ENCODE measurements at regions not wholly inside any gene's neighbourhood (a gene's known extent, or its start where the extent isn't known, plus 50 kb on each side); places are given as distances from the start of the nearest gene placed in this dataset.

DNA sequence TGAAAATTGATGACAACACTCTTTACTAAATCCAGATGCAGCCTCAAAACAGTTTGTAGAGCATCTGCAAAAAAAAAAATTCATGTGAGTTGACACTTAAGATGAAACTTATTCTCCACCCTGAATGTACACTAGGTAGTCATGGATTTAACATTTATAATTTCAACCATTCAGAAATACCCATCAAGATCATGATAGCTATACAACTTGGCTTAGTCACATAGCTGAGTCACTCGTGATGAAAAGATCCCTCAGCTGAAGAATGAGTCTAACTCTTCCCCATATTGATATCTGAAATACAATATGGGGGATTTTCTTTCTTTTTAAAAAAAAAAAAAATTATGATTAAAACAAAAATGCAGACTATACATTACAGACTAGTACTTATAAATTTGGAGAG lies 104.8 kb upstream of the PLEKHG7 start:
- DNase-seq (no peak), ATAC-seq (ENCODE audit: low FRiP score) (no peak)
- Histone ChIP-seq H3K27me3 (ENCODE audit: control insufficient read depth in 1 of 2, insufficient read depth in 2 of 2, low read length in 1 of 2) (no peaks in the 10 kb centered on the region), H3K4me3 (ENCODE audit: low read length in 2 of 2) (no peak overlapping the region), H3K4me1 (ENCODE audit: control insufficient read depth in 1 of 2, insufficient read depth in 2 of 2, low read length in 2 of 2) (no peaks in the 10 kb centered on the region), H3K9me3 (ENCODE audit: control insufficient read depth, low read length) (peaks cover 3% of the 10 kb centered on the region), H3K36me3 (ENCODE audit: control insufficient read depth in 1 of 2, insufficient read depth in 2 of 2, low read length in 1 of 2) (no peaks in the 10 kb centered on the region), H3K27ac (ENCODE audit: low read depth in 1 of 2, low read length in 2 of 2) (no peak overlapping the region)
- intact Hi-C loops (cut with DNase I) = loop anchor here in 1 of 2 donors (10.0 kb wide), 1 partner anchor 1033 kb away; no protein-coding TSS in a partner anchor
- 62 to 67% methylated on average over 1 of the region's 1 CpG for WGBS, 2 donors

DNA sequence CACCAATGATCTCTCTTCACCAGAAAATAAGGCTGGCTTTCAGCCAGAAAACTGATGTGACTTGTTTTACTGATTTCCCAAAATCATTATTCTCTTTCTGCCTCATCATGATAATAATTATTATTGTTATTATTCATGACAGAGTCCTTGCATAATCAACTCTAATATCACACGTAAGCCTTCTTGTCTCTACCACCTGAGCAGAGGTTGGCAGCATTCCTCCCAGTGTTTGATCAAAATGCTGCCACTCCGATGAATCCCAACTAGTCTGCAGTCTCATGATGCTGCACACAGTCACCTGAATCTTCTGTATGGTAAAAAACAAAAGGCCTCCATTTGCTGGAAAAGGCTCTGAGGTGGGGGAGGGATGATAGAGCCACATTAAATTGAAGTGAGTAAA lies 105.7 kb upstream of the PLEKHG7 start:
- intact Hi-C loops (cut with DNase I) = loop anchor here in 1 of 2 donors (10.0 kb wide), 1 partner anchor 1032 kb away; no protein-coding TSS in a partner anchor

DNA sequence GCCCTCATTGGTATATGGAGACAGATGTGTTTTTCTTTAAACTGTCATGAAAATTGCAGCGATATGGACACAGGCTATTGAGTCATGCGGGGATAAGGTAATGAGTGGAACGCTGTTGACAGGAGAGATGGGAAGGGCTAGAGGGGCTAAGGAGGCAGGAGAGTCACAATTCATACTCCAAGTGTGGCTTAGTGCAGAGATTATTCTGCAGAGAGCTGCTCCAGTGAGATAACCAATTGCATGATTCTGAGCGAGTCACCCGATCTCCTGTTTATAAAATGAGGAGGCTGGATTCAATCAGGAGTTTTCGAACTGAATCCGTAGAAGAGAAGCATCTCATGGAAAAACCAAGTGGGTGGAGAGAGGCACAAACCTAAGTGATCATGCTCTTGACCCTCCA lies 106.4 kb upstream of the PLEKHG7 start:
- H3K36me3 ChIP-seq (ENCODE audit: control insufficient read depth in 1 of 2, insufficient read depth in 2 of 2, low read length in 1 of 2) = no peaks in the 10 kb centered on the region
- H3K4me1 ChIP-seq (ENCODE audit: control insufficient read depth in 1 of 2, insufficient read depth in 2 of 2, low read length in 2 of 2) = no peaks in the 10 kb centered on the region
- ATAC-seq (ENCODE audit: low FRiP score) = no peak
- H3K9me3 ChIP-seq (ENCODE audit: control insufficient read depth, low read length) = peaks cover 3% of the 10 kb centered on the region
- H3K27ac ChIP-seq (ENCODE audit: low read depth in 1 of 2, low read length in 2 of 2) = no peak overlapping the region
- intact Hi-C loops (cut with DNase I) = loop anchor here in 1 of 2 donors (10.0 kb wide), 1 partner anchor 1032 kb away; no protein-coding TSS in a partner anchor
- DNase-seq = no peak
- H3K27me3 ChIP-seq (ENCODE audit: control insufficient read depth in 1 of 2, insufficient read depth in 2 of 2, low read length in 1 of 2) = no peaks in the 10 kb centered on the region
- 63 to 65% methylated on average over 7 of the region's 7 CpGs for WGBS, 2 donors
- H3K4me3 ChIP-seq (ENCODE audit: low read length in 2 of 2) = no peak overlapping the region

More for the DNA sequence above, 105.7 kb upstream of the PLEKHG7 start:
- H3K27ac ChIP-seq (ENCODE audit: low read depth in 1 of 2, low read length in 2 of 2) = no peak overlapping the region
- 93 to 96% methylated on average over 2 of the region's 2 CpGs for WGBS, 2 donors
- no peaks in the 10 kb centered on the region for H3K27me3 ChIP-seq (ENCODE audit: control insufficient read depth in 1 of 2, insufficient read depth in 2 of 2, low read length in 1 of 2)
- no peaks in the 10 kb centered on the region for H3K36me3 ChIP-seq (ENCODE audit: control insufficient read depth in 1 of 2, insufficient read depth in 2 of 2, low read length in 1 of 2)
- H3K9me3 ChIP-seq (ENCODE audit: control insufficient read depth, low read length) = peaks cover 3% of the 10 kb centered on the region
- ATAC-seq (ENCODE audit: low FRiP score) (no peak), DNase-seq (no peak)
- H3K4me3 ChIP-seq (ENCODE audit: low read length in 2 of 2) = no peak overlapping the region
- no peaks in the 10 kb centered on the region for H3K4me1 ChIP-seq (ENCODE audit: control insufficient read depth in 1 of 2, insufficient read depth in 2 of 2, low read length in 2 of 2)

DNA sequence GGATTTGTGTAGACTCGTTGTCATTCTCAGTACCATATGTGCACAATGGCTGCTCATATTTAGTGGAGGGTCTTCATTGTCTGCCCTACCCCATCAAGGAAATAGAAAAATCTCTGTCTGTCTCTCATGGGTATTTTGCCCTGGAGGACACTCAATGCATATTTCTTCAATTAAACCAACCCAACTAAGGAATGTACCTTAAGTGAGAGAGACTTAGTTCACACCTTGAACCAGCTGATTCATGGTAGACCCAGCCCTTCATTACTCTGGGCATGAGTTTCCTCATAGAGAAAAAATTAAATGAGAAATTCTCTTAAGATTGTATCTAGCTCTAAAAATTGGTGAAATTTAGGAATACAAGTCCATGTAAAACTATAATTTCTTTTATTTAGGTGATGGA lies 107.1 kb upstream of the PLEKHG7 start:
- intact Hi-C loops (cut with DNase I) = loop anchor here in 1 of 2 donors (10.0 kb wide), 1 partner anchor 1031 kb away; no protein-coding TSS in a partner anchor
- Histone ChIP-seq H3K27ac (ENCODE audit: low read depth in 1 of 2, low read length in 2 of 2) (no peak overlapping the region), H3K4me3 (ENCODE audit: low read length in 2 of 2) (no peak overlapping the region), H3K27me3 (ENCODE audit: control insufficient read depth in 1 of 2, insufficient read depth in 2 of 2, low read length in 1 of 2) (no peaks in the 10 kb centered on the region), H3K36me3 (ENCODE audit: control insufficient read depth in 1 of 2, insufficient read depth in 2 of 2, low read length in 1 of 2) (no peaks in the 10 kb centered on the region), H3K4me1 (ENCODE audit: control insufficient read depth in 1 of 2, insufficient read depth in 2 of 2, low read length in 2 of 2) (no peaks in the 10 kb centered on the region), H3K9me3 (ENCODE audit: control insufficient read depth, low read length) (peaks cover 3% of the 10 kb centered on the region)
- no peak for ATAC-seq (ENCODE audit: low FRiP score)
- WGBS, 2 donors = 84 to 96% methylated on average over 1 of the region's 1 CpG
- DNase-seq = no peak

DNA sequence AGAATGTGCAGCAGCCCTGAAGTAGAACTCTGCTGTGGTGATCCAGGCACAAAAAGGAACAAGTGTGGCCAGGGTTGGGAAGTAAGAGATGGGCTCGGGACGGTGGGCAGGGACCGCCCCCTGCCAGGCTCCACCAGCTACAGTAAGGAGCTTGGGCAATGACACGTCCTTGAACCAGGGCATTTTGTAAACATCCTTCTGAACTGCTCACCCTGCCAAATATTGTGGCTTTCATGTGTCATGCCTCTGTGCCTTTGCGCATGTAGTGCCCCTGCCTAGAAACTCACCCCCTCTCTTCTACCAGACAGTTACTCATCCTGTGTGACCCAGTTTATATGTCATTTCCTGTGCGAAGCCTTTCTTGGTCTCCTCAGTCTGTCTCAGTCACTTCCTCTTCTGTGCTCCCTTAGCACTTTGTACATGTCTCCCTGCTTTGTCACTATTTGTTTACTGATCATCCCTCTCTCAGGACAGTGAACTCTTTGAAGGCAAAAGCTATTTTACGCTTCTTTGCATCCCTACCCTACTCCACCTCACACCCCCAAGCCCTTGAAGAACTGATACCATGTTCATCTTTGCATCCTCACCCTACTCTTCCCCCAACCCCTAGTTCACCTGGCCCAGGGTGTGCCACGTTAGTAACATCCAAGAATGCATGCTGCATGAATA lies 108.9 kb upstream of the PLEKHG7 start:
- no peak overlapping the region for H3K27ac ChIP-seq (ENCODE audit: low read depth in 1 of 2, low read length in 2 of 2)
- H3K36me3 ChIP-seq (ENCODE audit: control insufficient read depth in 1 of 2, insufficient read depth in 2 of 2, low read length in 1 of 2) = no peaks in the 10 kb centered on the region
- ATAC-seq (ENCODE audit: low FRiP score) = peak; percentile 59
- no peak overlapping the region for H3K4me3 ChIP-seq (ENCODE audit: low read length in 2 of 2)
- intact Hi-C loops (cut with DNase I) = loop anchor here in 1 of 2 donors (10.0 kb wide), 1 partner anchor 1029 kb away; no protein-coding TSS in a partner anchor
- H3K27me3 ChIP-seq (ENCODE audit: control insufficient read depth in 1 of 2, insufficient read depth in 2 of 2, low read length in 1 of 2) = no peaks in the 10 kb centered on the region
- 76 to 81% methylated on average over 8 of the region's 8 CpGs for WGBS, 2 donors
- H3K9me3 ChIP-seq (ENCODE audit: control insufficient read depth, low read length) = no peaks in the 10 kb centered on the region
- no peaks in the 10 kb centered on the region for H3K4me1 ChIP-seq (ENCODE audit: control insufficient read depth in 1 of 2, insufficient read depth in 2 of 2, low read length in 2 of 2)
- DNase-seq = peak in 1 of 2 donors; percentile 69

DNA sequence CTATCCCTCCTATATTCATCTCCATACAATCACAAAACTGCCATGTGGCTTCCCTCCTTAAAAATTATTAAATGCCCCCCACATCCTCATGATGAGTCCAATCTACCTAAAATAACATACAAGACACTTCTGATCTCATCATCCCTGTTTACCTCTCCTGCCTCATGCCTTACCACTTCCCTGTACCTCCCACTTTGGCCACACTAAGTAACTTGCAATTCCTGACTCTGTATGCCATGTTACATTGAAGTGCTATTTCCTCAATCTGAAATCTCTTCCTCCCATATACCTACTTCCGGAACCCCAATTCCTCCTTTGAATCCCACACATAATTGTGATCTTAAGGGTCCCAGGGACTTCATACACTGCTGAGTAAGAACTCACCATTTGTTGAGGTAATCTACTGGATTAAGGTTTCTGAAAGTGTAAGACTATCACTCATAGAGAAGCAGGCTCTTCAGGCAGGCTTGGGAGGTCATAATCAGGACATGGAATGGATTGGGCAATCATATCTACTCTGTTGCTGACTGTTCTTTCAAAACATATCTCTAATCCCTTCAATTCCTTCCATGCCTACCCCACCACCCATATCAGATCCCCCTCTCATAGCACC lies 117.6 kb upstream of the PLEKHG7 start:
- ATAC-seq (ENCODE audit: low FRiP score) = no peak
- 92 to 100% methylated on average over 1 of the region's 1 CpG for WGBS, 2 donors
- Histone ChIP-seq H3K4me1 (ENCODE audit: control insufficient read depth in 1 of 2, insufficient read depth in 2 of 2, low read length in 2 of 2) (no peaks in the 10 kb centered on the region), H3K4me3 (ENCODE audit: low read length in 2 of 2) (no peak overlapping the region), H3K36me3 (ENCODE audit: control insufficient read depth in 1 of 2, insufficient read depth in 2 of 2, low read length in 1 of 2) (no peaks in the 10 kb centered on the region), H3K9me3 (ENCODE audit: control insufficient read depth, low read length) (peaks cover 5% of the 10 kb centered on the region), H3K27ac (ENCODE audit: low read depth in 1 of 2, low read length in 2 of 2) (no peak overlapping the region), H3K27me3 (ENCODE audit: control insufficient read depth in 1 of 2, insufficient read depth in 2 of 2, low read length in 1 of 2) (no peaks in the 10 kb centered on the region)
- intact Hi-C loops (cut with DNase I) = no loop called here
- DNase-seq = no peak

DNA sequence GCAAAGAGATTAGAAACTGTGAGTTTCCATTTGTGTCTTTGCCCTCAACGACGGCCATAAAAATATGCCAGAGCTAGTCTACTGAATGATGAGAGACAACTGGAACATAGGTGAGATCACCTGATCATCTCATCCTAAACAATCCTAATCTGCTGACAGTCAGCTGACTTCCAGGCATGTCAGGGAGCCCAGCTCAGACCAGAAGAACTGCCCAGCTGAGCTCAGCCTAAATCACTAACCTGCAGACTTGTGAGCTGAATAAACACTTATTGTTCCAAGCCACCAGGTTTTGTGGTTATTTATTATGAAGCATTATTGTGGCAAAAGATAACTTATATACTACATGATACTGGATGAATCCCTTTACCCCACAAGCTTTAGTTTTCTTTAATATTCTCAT lies 118.9 kb upstream of the PLEKHG7 start:
- H3K36me3 ChIP-seq (ENCODE audit: control insufficient read depth in 1 of 2, insufficient read depth in 2 of 2, low read length in 1 of 2) = no peaks in the 10 kb centered on the region
- no peak for ATAC-seq (ENCODE audit: low FRiP score)
- H3K4me1 ChIP-seq (ENCODE audit: control insufficient read depth in 1 of 2, insufficient read depth in 2 of 2, low read length in 2 of 2) = no peaks in the 10 kb centered on the region
- no peak overlapping the region for H3K27ac ChIP-seq (ENCODE audit: low read depth in 1 of 2, low read length in 2 of 2)
- peaks cover 5% of the 10 kb centered on the region for H3K9me3 ChIP-seq (ENCODE audit: control insufficient read depth, low read length)
- H3K4me3 ChIP-seq (ENCODE audit: low read length in 2 of 2) = no peak overlapping the region
- no peak for DNase-seq
- H3K27me3 ChIP-seq (ENCODE audit: control insufficient read depth in 1 of 2, insufficient read depth in 2 of 2, low read length in 1 of 2) = no peaks in the 10 kb centered on the region
- 85 to 92% methylated on average over 2 of the region's 2 CpGs for WGBS, 2 donors
- intact Hi-C loops (cut with DNase I) = no loop called here

DNA sequence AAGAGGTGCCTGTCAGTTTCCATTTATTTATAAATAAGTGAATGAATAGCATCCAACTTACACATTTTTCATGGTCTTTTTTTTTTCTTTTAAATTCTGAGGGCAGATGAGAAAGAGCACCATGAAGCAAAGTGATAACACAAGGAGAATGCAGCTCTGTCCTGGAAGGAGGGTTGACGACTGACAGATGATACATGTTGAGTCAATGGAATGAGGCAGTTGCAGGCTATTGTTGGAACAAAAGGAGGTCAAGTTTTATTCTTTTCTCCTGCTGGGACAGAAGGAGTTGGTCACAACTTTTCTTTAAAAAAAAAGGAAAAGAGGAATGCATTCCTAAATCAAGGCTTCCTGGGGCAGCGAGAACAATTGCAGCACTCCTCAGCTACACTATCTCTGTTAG lies 119.9 kb upstream of the PLEKHG7 start:
- WGBS, 2 donors = 80 to 90% methylated on average over 2 of the region's 2 CpGs
- no peak overlapping the region for H3K27ac ChIP-seq (ENCODE audit: low read depth in 1 of 2, low read length in 2 of 2)
- intact Hi-C loops (cut with DNase I) = no loop called here

DNA sequence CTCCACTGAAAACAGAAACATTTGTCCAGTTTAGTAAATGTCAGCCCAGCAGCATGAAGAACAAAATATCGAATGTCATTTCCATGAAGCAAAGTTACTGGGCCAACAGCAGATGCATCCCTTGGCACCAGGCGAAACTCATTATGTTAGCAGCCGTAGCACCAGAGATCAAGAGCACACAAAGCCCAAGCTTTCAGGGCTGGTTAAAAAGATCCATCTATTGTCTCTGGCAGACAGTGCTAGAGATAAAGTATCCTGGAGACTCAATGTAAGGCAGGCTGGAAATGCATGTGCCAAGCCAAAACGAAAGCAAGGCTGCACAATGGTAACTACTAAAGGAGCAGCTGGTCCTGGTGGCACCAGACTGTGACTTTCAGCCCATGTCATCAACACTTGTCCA lies 120.3 kb upstream of the PLEKHG7 start:
- Histone ChIP-seq H3K36me3 (ENCODE audit: control insufficient read depth in 1 of 2, insufficient read depth in 2 of 2, low read length in 1 of 2) (no peaks in the 10 kb centered on the region), H3K4me3 (ENCODE audit: low read length in 2 of 2) (no peak overlapping the region), H3K27me3 (ENCODE audit: control insufficient read depth in 1 of 2, insufficient read depth in 2 of 2, low read length in 1 of 2) (no peaks in the 10 kb centered on the region), H3K27ac (ENCODE audit: low read depth in 1 of 2, low read length in 2 of 2) (no peak overlapping the region), H3K9me3 (ENCODE audit: control insufficient read depth, low read length) (peaks cover 5% of the 10 kb centered on the region), H3K4me1 (ENCODE audit: control insufficient read depth in 1 of 2, insufficient read depth in 2 of 2, low read length in 2 of 2) (no peaks in the 10 kb centered on the region)
- ATAC-seq (ENCODE audit: low FRiP score) (no peak), DNase-seq (no peak)
- WGBS, 2 donors = 81 to 82% methylated on average over 4 of the region's 4 CpGs
- intact Hi-C loops (cut with DNase I) = no loop called here

More for the DNA sequence above, 119.9 kb upstream of the PLEKHG7 start:
- no peak for ATAC-seq (ENCODE audit: low FRiP score)
- Histone ChIP-seq H3K9me3 (ENCODE audit: control insufficient read depth, low read length) (peaks cover 5% of the 10 kb centered on the region), H3K4me1 (ENCODE audit: control insufficient read depth in 1 of 2, insufficient read depth in 2 of 2, low read length in 2 of 2) (no peaks in the 10 kb centered on the region), H3K36me3 (ENCODE audit: control insufficient read depth in 1 of 2, insufficient read depth in 2 of 2, low read length in 1 of 2) (no peaks in the 10 kb centered on the region), H3K4me3 (ENCODE audit: low read length in 2 of 2) (no peak overlapping the region), H3K27me3 (ENCODE audit: control insufficient read depth in 1 of 2, insufficient read depth in 2 of 2, low read length in 1 of 2) (no peaks in the 10 kb centered on the region)
- DNase-seq = no peak
